K562 (cell line): ENCODE measurements at regions not wholly inside any gene's neighbourhood (a gene's known extent, or its start where the extent isn't known, plus 50 kb on each side); places are given as distances from the start of the nearest gene placed in this dataset.

Source experiments
- ATAC-seq: fragments of 200-7000 bp; cut with Tn5 transposase; 3 replicates; pipeline ENCODE4 v1.9.1; 2020; ENCODE audit warnings: moderate library complexity
- BruUV-seq: library from RNA; stranded (reverse); fragments of 400-500 nt; replicated peaks from 2 replicates; lab custom pipeline; 2021; lab: Mats Ljungman, UMichigan
- CTCF ChIA-PET: fragments of 300-600 bp; formaldehyde crosslinking; extraction: SDS; loops from one replicate; lab custom pipeline; 2021; ENCODE audit warnings: low intra/inter-chr PET ratio; lab: Yijun Ruan, JAX
- POLR2A ChIA-PET: fragments of 300-600, 350-650 bp; sonication (Branson Sonifier 250); formaldehyde crosslinking; extraction: SDS; loops from one replicate; lab custom pipeline; 2021; ENCODE audit warnings: antibody characterized with exemption, inconsistent platforms; lab: Yijun Ruan, JAX
- DNase-seq, 4 experiments: peaks; one replicate each; pipeline versions ENCODE4 v3.0.0 to v3.0.0-alpha.2; 2011 to 2018; ENCODE audit warnings: low spot score in 3 of 4, mixed read lengths in 3 of 4; ENCODE audit errors: extremely low read depth in 1 of 4
- FAIRE-seq: peaks from 2 replicates; lab custom pipeline; 2011; peaks lifted over from hg19 to GRCh38; lab: Jason Lieb, UNC
- H2AFZ ChIP-seq: 2 replicates; pipeline ENCODE4 v1.6.0; 2011; ENCODE audit warnings: low read depth, low read length, control low read depth, inconsistent platforms
- H3K27ac ChIP-seq: fragments of 200-600 bp; 3 replicates; pipeline ENCODE4 v1.8.0; 2011; ENCODE audit warnings: low read depth, mild to moderate bottlenecking, control low read depth, inconsistent platforms, low read length, moderate library complexity, mixed read lengths; ENCODE audit errors: extremely low read depth
- H3K27me3 ChIP-seq, 2 experiments: fragments of 300-600 bp in 1 of 2; 2 replicates in 1 of 2; 3 replicates in 1 of 2; pipeline versions ENCODE4 v1.6.0 to v1.8.0; 2011; ENCODE audit warnings: inconsistent platforms in 2 of 2, low read length in 2 of 2, mild to moderate bottlenecking in 1 of 2, mixed read lengths in 1 of 2, moderate library complexity in 1 of 2; ENCODE audit not compliant: control insufficient read depth in 2 of 2, insufficient read depth in 2 of 2
- H3K36me3 ChIP-seq: fragments of 300-600 bp; 3 replicates; pipeline ENCODE4 v1.8.0; 2011; ENCODE audit warnings: mild to moderate bottlenecking, low read length, inconsistent platforms; ENCODE audit not compliant: control insufficient read depth, insufficient read depth
- H3K4me1 ChIP-seq, 2 experiments: fragments of 200-600 bp in 1 of 2; replicated peaks in 1 of 2; 2 replicates in 1 of 2; 3 replicates in 1 of 2; pipeline versions ENCODE4 v1.5.1 to v1.8.0; 2011; ENCODE audit warnings: inconsistent platforms in 2 of 2, low read length in 2 of 2, mild to moderate bottlenecking in 1 of 2, mixed read lengths in 1 of 2, moderate library complexity in 1 of 2; ENCODE audit not compliant: control insufficient read depth in 2 of 2, insufficient read depth in 2 of 2
- H3K4me2 ChIP-seq: 2 replicates; pipeline ENCODE4 v1.6.1; 2011; ENCODE audit warnings: low read length, control low read depth, inconsistent platforms, mixed read lengths; ENCODE audit not compliant: insufficient read depth
- H3K4me3 ChIP-seq: fragments of 200-600 bp; sonication (generic), shearing (Covaris generic); 2 replicates; pipeline ENCODE4 v1.5.1; 2016; ENCODE audit warnings: control low read depth, inconsistent platforms
- H3K79me2 ChIP-seq: fragments of 200-600 bp; 3 replicates; pipeline ENCODE4 v1.8.0; 2011; ENCODE audit warnings: low read length, inconsistent platforms; ENCODE audit not compliant: control insufficient read depth, insufficient read depth
- H3K9ac ChIP-seq, 2 experiments: 2 replicates each; pipeline versions ENCODE4 v1.6.0 to v1.6.1; 2011; ENCODE audit warnings: low read depth in 2 of 2, low read length in 2 of 2, control low read depth in 1 of 2, inconsistent platforms in 1 of 2, mild to moderate bottlenecking in 1 of 2, mixed read lengths in 1 of 2; ENCODE audit not compliant: insufficient read depth in 1 of 2
- H3K9me1 ChIP-seq: one replicate; pipeline ENCODE4 v1.6.0; 2011; ENCODE audit warnings: inconsistent platforms, mild to moderate bottlenecking, low read length, moderate library complexity; ENCODE audit not compliant: control insufficient read depth, insufficient read depth
- H3K9me3 ChIP-seq: replicated peaks from 2 replicates; pipeline ENCODE4 v1.5.1; 2011; ENCODE audit warnings: low read depth, low read length, inconsistent platforms; ENCODE audit not compliant: control insufficient read depth, insufficient read depth
- H4K20me1 ChIP-seq: replicated peaks from 2 replicates; pipeline ENCODE4 v1.6.1; 2011; ENCODE audit warnings: low read length, inconsistent platforms, mixed read lengths; ENCODE audit not compliant: control insufficient read depth, insufficient read depth
- FOXK1 ChIP-seq: sonication (generic); formaldehyde crosslinking; IDR thresholded peaks from 2 replicates; pipeline ENCODE4 v1.8.0; 2022; ENCODE audit warnings: missing genetic modification reagents, mild to moderate bottlenecking, borderline replicate concordance
- MCM7 ChIP-seq, 2 experiments: fragments of 450-650 bp; IDR thresholded peaks; 2 replicates each; pipeline ENCODE4 v1.6.1; 2016 to 2018
- NR2C1 ChIP-seq, 2 experiments: fragments of 450-650 bp; IDR thresholded peaks; 2 replicates each; pipeline ENCODE4 v1.6.1; 2017; ENCODE audit warnings: mild to moderate bottlenecking in 2 of 2, antibody characterized with exemption in 1 of 2, inconsistent platforms in 1 of 2, missing compliant biosample characterization in 1 of 2, missing genetic modification characterization in 1 of 2
- POLR2A ChIP-seq: fragments of 450-650 bp; conservative IDR thresholded peaks from 2 replicates; pipeline ENCODE4 v1.6.1; 2016
- RBFOX2 ChIP-seq: fragments of 200-400 bp; formaldehyde crosslinking; IDR thresholded peaks from 2 replicates; pipeline ENCODE4 v1.6.1; 2017; ENCODE audit warnings: low read depth, mild to moderate bottlenecking, low read length, moderate library complexity
- RBM34 ChIP-seq: fragments of 200-400 bp; formaldehyde crosslinking; IDR thresholded peaks from 2 replicates; pipeline ENCODE4 v1.6.1; 2018; ENCODE audit warnings: low read length, borderline replicate concordance; ENCODE audit not compliant: insufficient read depth
- SMAD2 ChIP-seq: fragments of 150-350 bp; IDR thresholded peaks from 2 replicates; pipeline ENCODE4 v1.6.1; 2014; ENCODE audit warnings: low read depth, mild to moderate bottlenecking, low read length
- TAL1 ChIP-seq: fragments of 450-650 bp; IDR thresholded peaks from 2 replicates; pipeline ENCODE4 v1.6.1; 2016; ENCODE audit warnings: mild to moderate bottlenecking
- TBL1XR1 ChIP-seq, 2 experiments: IDR thresholded peaks; 2 replicates each; pipeline ENCODE4 v1.6.1; 2012; ENCODE audit warnings: improper control_type of control experiment in 2 of 2, low read length in 2 of 2, mild to moderate bottlenecking in 1 of 2
- ZNF324 ChIP-seq: fragments of 250-450 bp; sonication (Bioruptor Pico); IDR thresholded peaks from 2 replicates; pipeline ENCODE4 v1.4.0; 2020; ENCODE audit warnings: mild to moderate bottlenecking
- WGBS: fragments of 100-300 bp; shearing (Covaris generic); methylation state at CpG from one replicate; pipeline ENCODE4 v1.1.6; 2016; ENCODE audit warnings: low coverage, mixed read lengths; ENCODE audit not compliant: insufficient coverage; ENCODE audit errors: missing lambda C conversion rate; 5-methylcytosine and 5-hydroxymethylcytosine counted together
- in situ Hi-C: fragments of 300-500 bp; cut with MboI; formaldehyde crosslinking; loops from 4 replicates; pipeline ENCODE4 v1.15.0; 2018; ENCODE audit warnings: inconsistent platforms, mixed read lengths
- intact Hi-C: fragments of 100-400 bp; cut with micrococcal nuclease; formaldehyde crosslinking; loops from 2 replicates; pipeline ENCODE4 v1.14.2; 2022

DNA sequence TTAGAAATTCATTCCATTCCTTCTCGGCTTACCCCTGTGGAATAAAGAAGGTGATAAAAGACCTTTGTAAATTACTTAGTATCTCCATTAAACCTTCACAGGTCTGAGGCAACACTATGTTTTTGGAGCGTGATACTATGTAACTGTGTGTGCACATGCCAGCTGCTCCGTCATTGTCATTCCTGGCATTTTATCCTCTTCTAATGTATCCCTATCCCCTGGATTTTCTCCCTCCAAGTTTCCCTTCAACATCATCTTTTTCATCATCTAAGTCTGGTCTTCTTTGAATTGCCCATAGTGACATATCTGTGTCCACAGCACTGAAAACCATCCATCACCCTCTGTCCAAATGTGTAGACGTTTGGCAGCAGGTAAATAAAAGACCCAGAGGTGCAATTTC lies 125.7 kb downstream of the TEX36 start:
- Histone ChIP-seq H4K20me1 (no peaks in the 10 kb centered on the region), H3K4me2 (no peak overlapping the region), H3K36me3 (no peaks in the 10 kb centered on the region), H3K27ac (no peak overlapping the region), H3K27me3 (peaks cover 0 to 9% of the 10 kb centered on the region in 2 experiments; a peak in 2 of 5 replicates), H3K4me1 (no peaks in the 10 kb centered on the region)
- no TSS peak for BruUV-seq
- no peak for ATAC-seq
- CTCF ChIA-PET, result no interaction called here
- in situ Hi-C loops, result no loop called here
- POLR2A ChIA-PET, result interaction anchor here (0.9 kb wide), 1 partner anchor 9 kb away, joined by 3 read pairs; no protein-coding TSS in a partner anchor
- no peak for TF ChIP-seq RBFOX2
- TF ChIP-seq RBM34, result no peak
- no peak for TF ChIP-seq TAL1
- no peak for TF ChIP-seq FOXK1
- TF ChIP-seq POLR2A, result no peak
- TF ChIP-seq NR2C1 (IDR thresholded peaks at IDR 0.05), result no peak
- TF ChIP-seq NR2C1 (tag; IDR thresholded peaks at IDR 0.05), result no peak
- no peak for TF ChIP-seq MCM7 (IDR thresholded peaks at IDR 0.05)
- TF ChIP-seq ZNF324 (CRISPR knock-in tag), result no peak
- no peak for TF ChIP-seq SMAD2
- TF ChIP-seq TBL1XR1 (IDR thresholded peaks at IDR 0.05; ENCODE audit: low read length in 2 of 2), result no peak
- TF ChIP-seq, all 486 proteins: peak for 0
- Histone ChIP-seq H3K9ac (no peak overlapping the region), H3K79me2 (no peaks in the 10 kb centered on the region), H3K9me1 (no peaks in the 10 kb centered on the region), H3K4me3 (no peak overlapping the region), H3K9me3 (no peaks in the 10 kb centered on the region), H2AFZ (no peak overlapping the region)
- WGBS, result 0% methylated on average over 4 of the region's 4 CpGs
- intact Hi-C loops, result no loop called here
- DNase-seq, result no peak
- FAIRE-seq, result no peak
